ENCODE measurements at regions not wholly inside any gene's neighbourhood (a gene's known extent, or its start where the extent isn't known, plus 50 kb on each side); places are given as distances from the start of the nearest gene placed in this dataset.
"Not testable (repeated sequence)": the region's sequence is repeated elsewhere in the genome, so short reads cannot be mapped to it uniquely, and the experiment has no call there.

DNA sequence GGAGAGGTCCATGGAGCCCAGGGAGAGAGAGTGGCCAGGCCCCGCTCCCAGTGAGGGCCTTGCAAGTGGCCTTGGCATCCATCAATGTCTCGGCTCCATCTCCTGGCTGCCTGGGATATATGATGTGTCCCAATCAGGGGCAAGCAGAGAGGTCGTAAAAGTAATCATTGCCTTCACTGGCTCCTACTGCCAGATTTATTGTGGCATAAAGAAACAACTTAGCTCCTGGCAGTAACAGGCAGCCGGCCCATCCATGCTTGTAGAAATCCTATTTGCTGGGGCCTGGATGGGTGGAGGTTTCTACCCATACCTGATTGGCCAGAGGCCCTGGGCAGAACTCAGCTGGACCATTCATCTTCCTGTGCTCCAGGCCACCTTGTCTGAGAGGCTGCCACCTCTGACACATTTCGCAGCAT lies 272.6 kb downstream of the MATN1 start:
- no peak for DNase-seq

DNA sequence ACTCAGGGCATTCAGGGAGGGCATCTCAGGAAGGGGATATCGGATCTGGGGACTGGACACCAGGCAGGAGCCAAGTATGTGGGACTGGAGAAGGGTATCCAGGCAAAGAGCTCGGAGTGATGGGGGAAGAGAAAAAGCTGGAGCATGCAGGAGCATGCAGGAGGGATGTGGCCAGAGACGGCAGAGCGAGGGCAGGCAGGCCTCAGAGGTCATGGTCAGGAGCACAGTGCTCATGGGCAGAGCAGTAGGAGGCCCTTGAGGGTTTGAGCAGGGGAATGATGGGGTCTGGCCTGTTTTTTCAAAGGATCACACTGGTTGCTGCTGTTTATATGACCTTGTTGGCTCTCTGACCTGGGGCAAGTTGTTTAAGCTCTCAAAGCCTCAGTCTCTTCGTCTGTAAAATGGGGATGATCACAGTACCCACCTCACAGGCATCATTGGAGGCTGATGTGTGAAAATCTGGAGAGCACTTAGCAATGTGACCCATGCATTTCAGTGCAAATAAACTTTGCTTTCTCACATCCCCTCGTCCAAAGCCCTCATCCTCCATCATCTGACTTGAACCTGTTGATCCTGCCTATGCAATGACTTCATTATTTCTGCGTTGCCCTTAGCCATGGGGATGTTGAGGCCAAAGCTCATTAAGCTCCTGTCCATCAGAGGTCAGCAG lies 273.1 kb downstream of the MATN1 start:
- DNase-seq: no peak

DNA sequence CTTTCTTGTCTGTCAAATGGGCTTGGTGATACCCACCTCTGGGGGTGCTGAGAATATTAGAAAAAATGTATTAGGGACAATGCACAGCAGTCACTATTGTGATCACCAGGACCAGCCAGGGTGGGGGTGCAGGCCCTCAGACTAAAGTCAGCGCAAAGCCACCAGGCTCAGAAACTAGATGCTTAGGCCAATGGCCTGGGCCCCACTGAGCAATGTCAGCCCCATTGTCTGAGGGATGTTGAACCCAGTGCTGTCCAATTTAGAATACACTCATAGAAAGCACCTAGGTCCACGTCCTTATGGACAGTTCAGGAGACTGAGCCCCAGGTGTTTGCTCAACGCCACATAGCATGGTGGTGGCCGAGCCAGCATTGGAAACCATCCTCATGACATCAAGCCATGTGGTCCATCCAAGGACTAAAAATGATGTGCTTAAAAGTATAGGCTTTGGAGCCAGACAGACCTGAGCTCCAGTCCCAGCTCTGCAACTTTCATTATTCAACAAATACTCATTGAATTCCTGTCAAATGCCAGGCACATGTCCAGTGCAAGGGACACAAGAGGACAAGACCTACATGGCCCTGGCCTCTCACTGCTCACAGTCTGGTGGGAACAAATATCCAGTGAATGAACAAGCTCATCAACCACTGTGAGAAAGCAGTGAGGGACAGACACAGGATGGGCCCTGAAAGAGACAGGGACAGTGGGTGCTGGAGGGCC lies 273.8 kb downstream of the MATN1 start:
- no peak for DNase-seq

DNA sequence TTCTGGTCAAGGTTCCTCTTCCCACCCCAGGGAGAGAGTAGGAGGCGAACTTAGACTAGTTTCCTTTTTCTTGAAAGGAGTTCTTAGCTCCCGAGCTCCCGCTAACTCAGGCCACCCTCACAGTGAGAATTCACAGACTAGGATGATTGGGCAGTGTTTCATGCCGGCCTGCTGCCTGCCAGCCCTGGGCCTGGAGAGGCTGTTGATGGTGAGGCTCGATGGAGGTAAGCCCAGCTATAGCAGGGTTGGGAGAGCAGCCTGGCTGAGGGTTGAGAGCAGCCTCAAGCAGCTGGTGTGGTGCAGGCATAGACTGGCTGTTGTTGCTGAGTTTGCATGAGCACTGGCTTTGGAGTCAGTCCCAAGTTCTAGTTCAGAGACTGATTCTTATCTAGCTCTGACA lies 274.4 kb downstream of the MATN1 start:
- no peak for DNase-seq

DNA sequence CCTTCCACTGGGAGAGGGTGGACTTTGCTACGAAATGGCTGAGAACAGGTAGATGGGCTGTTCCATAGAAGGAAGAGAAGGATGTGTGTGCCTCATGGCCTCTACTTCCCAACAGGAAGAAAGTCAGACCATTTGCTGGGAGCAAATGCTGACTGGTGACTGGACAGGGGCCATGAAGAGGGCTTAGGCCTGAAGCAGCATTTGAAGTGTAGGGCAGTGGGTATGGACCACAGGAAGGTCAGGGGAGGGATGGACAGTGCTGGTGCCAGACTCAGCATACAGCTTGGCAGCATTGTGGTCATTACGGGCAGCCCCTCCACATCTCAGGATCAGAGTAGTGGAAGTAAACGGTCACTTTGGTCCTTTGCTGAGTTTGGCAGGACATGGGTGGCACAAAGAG lies 275.7 kb downstream of the MATN1 start:
- no peak for DNase-seq

DNA sequence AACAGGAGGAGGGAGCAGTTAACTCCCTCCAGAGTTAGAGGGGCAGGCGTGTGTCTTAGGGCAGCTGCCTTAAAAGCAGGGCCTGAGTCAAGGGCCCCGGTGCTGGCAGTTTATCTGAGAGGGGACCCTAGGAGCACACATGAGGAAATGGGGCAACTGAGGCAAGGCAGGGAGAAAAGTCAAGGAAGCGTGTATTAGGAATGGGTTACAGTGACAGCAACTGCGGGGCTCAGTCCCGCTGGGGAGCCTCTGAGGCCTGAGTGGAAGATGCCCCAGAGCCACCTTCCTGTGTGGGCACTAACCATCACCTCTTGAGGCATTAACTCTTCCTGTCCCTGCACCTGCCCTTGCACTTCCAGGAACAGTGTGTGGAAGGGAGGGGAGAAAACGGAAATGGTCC lies 276.3 kb downstream of the MATN1 start:
- DNase-seq: no peak

DNA sequence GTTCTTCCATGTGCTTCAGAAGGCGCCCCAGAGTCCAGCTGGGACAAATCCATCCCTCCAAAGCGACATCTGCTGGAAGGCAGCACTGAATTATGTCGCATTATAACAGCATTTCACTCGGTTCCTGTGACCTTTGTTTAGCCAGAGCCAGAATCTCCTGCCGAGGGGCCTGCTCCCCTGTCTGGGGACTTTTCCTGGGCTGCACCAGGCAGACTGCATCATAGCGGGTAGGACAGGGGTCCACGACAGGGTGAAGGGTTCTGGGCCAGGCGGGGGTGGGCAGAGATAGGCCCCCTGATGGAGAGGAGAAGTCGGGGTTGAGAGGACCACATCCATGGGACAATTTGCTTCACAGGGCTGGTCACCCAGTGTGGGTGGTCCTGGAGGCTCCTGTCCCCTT lies 276.9 kb downstream of the MATN1 start:
- DNase-seq: no peak

DNA sequence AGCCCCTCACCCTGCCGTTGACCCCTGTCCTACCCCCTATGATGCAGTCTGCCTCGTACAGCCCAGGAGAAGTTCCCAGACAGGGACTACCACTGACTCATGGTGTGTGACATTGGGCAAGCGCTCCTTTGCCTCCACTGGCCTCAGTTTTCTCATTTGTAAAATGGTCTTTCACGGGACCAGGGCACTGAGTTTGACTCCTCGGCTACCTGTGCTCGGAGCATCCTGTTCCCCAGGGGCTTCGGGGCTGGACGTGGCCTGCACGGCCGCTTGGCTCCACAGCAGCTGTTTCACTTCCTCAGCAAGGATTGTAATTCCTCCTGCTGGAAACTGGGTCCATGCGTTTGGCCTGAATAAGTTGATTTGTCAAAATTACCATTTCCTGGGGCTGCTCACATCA lies 277.3 kb downstream of the MATN1 start:
- DNase-seq: no peak

DNA sequence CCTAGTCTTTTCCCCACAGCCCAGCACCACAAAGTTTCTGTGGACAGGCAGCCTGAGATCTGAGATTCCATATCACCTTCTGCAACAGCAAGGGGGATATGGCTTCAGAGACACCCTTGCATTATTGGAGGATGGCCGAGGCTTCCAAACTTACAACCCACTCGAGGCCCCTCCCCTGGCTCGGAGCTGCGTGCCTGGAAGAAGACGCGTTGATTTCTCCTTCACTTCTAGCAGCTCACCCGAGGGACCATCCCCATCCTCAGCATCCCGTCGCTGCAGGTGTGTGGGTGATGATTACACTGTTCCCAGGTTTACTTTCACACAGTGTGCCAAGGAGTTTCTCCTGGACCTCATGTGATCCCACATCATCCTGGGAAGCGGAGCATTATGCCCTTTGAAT lies 277.9 kb downstream of the MATN1 start:
- DNase-seq: no peak

DNA sequence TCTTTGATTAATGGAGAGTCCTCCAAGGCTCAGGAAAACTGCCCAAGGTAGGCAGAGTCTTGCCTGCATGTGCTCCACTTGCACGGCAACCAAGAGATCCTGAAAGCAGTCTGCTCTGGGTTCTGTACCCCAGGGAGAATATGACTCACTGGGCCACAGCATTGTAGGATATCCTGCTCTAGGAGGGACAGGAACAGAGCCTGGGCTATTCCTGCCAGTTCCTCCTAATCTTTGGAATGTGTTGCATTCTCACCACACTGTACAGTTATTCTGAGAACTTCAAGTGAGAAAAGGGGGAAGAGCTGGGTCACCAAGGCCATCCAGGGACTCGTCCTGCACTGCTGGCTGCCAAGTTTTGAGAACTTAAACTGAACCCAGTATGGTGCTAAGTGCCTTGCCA lies 278.5 kb downstream of the MATN1 start:
- DNase-seq: no peak

DNA sequence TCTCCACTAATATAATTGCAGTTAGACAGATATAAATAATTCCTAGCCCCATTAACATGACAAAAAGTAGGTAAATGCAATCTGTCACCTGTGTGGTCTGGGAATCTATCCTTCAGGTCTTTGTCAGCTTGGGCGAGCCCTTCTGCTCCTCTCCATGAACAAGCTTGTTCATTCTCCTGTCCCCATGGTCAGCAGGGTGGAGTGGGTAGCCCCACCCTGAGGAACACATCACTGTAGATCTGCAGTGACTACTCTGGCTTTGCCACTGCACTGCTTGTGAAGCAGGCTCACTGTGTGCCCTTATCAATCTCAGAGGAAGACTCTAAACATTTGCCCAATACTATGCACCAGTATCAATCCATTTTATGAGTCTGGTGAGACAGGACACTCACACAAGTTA lies 279.0 kb downstream of the MATN1 start:
- DNase-seq: no peak

DNA sequence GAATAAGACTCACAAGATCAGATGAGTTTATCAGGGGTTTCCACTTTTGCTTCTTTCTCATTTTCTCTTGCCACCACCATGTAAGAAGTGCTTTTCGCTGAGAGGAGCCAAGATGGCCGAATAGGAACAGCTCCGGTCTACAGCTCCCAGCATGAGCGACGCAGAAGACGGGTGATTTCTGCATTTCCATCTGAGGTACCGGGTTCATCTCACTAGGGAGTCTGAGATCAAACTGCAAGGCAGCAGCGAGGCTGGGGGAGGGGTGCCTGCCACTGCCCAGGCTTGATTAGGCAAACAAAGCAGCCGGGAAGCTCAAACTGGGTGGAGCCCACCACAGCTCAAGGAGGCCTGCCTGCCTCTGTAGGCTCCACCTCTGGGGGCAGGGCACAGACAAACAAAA lies 285.1 kb downstream of the MATN1 start:
- not testable (repeated sequence) for DNase-seq

DNA sequence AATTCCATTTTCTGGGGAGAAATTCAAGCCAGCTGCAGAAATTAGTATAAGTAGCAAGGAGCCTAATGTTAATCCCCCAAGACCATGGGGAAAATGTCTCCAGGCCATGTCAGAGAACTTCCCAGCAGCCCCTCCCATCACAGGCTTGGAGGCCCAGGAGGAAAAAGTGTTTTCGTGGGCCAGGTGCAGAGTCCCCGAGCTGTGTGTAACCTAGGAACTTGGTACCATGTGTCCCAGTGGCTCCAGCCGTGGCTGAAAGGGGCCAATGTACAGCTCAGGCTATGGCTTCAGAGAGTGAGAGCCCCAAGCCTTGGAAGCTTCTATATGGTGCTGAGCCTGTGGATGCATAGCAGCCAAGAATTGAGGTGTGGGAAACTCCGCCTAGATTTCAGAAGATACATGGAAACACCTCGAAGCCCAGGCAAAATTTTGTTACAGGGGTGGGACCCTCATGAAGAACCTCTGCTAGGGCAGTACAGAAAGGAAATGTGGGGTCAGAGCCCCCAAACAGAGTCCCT lies 286.3 kb downstream of the MATN1 start:
- no peak for DNase-seq

DNA sequence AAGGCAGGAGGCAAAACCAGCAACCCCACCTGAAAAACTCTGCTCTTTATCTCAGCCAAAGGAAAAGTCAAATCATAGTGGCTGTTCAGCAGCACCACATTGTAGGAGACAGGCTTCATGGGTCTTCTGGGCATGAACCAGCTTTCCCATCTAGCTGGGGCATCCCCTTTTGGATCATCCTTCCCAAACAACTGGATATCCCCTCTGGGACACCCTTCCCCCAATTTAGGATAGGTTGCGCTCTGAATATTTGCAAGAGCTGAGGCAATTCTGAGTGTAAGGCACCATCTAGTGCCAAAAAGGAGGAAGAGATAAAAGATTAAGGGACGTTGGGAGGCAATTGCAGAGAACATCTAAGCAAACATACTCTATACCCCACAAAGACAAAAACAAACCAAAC lies 295.8 kb downstream of the MATN1 start:
- DNase-seq: no peak

DNA sequence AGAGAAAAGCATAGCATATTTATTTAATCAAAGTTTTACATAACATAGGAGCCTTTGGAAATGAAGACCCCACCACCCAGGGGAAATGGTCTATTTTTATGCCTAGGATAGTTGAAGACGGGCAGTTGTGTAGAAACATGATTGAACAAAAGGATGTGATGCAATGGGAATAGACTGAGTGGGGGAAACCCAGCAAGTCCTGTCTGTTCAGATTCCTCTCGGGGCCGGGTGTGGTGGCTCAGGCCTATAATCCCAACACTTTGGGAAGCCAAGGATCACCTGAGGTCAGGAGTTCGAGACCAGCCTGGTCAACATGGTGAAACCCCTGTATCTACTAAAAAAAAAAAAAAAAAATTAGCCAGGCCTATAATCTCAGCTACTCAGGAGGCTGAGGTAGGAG lies 298.3 kb downstream of the MATN1 start:
- no peak for DNase-seq

DNA sequence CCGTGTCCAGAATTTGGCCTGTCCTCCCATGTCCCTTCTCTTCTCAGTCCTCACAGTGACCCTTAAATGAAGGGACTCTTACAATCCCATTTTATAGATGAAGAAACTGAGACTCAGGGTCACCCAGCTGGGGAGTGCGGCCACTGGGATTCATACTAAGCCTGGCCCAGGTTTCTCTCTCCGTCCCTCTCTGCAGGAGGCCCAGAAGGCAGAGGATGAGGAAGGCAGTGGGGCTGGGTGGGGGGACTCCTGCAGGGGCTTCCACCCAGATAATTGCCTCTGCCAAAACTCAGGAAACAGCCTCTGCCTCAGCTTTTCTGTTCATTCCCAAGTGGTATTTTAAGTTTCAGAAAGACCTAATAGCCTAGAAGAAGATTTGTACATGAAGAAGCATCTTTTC lies 299.8 kb downstream of the MATN1 start:
- DNase-seq: no peak

DNA sequence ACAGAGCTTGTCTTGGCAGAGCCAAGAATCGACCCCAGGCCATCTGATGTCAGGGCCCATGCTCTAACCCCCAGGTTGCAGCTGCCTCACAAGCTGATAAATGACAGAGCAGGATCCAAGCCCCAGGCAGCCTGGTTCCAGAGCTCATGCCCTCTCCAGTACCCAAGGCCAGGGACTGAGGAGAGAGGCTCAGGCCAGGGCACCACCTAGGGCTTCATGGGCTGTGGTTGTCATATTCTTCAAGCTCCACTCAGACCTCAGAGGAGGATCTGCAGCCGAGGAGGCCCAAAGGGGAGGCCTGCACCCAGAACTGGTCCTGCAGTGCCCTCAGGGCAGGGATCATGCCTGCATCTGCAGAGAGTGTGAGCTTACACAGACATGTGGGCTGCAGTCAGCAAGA lies 301.1 kb downstream of the MATN1 start:
- DNase-seq: no peak

DNA sequence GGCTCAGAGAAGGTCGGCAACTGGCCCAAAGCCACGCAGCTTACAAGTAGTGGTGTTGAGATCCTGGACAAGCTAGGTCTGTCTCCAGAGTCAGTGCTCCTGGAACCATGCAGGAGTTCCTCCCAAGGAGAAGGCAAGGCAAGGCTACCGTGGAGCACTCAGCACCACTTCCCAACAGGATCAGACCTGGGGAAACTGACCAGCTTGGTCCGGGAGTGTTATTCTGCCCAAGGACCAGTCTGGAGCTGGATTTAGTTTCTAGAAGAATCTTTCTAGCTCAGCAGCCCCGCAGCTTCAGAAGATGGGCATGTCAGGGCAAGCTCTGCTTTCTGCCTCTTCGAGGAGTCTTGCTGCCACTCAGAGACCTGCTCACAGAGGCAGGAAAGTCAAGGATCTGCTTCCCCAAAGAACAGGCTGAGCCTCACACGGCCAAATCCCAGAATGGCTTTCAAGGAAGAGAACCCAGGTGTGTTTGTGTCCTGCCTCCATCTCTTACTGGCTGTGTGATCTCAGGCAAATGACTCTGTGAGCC lies 302.8 kb downstream of the MATN1 start:
- no peak for DNase-seq

DNA sequence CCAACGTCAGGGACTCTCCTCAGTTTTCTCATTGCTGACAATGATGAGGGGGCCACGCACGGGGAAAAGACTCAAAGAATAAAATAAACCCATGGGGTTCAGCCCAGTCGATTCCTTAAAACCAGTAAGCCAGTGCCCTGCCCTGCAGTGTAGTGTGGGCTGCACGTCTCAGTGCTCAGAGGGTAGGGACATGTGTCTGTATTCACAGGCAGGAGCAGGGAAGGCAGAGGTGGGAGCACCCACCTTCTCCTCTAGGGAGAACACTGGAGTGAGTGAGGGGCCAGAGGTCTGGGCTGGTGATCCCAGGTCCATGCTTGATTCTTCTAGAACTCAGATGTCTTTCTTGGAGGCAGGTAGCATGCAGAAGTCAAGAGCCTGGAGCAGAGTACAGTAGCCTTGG lies 303.6 kb downstream of the MATN1 start:
- no peak for DNase-seq

DNA sequence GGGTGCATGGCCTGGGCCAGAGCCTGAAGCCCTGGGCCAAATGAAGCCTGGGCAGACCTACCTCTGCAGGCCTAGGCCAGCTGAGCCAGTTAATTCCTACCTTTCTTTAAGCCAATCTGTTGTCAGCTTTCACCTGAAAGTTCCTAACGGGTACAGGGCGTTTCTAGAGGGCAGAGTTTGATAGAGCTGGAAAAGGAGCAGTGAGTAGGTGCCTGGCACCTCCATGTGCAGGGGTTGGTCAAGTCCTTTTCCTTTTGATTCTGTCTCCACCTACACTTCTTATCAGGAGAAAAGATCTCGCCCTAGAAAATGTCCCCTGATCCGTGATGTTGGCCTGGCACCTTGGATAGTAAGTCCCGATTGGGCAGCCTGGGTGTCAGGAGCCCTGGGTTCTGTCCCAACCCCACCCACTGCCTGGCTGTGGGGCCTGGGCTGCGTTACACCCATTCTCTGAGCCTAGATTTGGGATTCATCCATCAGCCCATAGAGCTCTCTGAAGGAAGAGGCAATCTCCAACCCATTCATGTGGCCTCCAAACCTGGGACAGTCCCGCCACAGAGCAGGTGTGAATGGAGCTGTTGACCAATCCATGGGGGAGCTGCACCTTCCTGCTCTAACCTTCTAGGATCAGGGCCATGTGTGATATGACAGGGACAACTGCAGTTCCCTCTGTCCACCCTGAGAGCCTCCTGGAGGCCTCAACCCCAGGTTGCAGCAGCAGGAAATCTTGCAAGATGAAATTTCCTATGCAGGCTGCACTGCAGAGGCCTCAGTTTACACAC lies 304.3 kb downstream of the MATN1 start:
- DNase-seq: no peak

DNA sequence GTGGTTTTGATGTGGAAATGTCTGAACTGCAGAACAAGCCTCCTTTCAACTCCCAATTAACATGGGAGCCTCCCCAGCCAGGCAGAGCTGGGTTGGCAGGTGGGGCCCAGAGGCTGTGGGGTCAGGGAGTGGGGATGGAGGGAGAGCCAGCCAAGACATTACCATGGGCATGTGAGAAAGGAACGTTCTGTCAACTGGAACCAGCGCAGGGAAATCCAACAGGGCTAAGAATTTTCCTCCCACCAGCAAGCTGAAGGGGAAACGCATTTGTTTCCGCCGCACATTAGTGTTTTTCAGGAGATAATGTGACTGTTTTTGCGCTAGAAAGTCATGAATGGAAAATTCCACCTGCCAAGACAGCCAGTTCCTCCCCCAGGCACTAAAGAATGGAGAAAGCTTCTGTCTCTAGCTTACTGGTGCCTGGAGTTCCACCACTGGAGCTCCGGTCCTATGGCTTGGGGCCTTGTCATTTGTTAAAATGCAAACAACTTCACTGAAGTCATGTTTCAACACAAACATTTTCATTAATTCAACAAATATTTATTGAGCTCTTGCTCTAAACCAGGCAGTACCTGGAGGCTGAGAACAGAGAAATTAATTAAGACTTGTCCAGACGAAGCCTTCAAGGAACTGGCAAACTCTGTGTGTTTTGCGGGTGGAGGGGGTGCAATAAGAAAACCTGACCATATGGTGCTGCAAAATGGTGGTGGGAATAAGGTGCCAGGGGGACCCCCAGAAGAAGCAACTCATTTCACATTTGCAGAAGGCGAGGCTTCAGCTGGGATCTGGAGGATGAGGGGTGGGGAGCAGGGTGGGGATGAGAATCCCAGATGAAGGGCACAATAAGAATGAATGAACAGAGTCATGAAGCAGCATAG lies 305.1 kb downstream of the MATN1 start:
- DNase-seq: no peak

DNA sequence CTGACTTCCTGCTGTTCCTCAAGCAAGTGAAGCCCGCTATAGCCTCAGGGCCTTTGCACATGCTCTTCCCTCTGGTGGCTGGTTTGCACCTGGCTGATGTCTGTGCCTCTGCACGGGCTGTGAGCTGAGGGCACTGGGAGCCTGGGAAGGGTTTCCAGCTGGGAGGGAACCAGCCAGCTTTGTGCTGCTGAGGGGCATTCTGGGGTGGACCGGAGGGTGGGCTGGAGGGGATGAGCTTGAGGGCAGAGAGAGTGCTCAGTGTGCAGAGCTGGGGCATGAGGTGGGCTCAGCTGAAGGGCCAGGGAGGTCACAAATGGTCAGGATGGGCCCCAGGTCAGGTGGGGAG lies 305.7 kb downstream of the MATN1 start:
- no peak for DNase-seq

All from NCI-H1417 (cell line).